GM15510 (cell line): ENCODE measurements at regions not wholly inside any gene's neighbourhood (a gene's known extent, or its start where the extent isn't known, plus 50 kb on each side); places are given as distances from the start of the nearest gene placed in this dataset.

ENCODE experiments used
- POLR2A ChIP-seq: IDR thresholded peaks from 3 replicates; pipeline ENCODE4 v1.6.1; 2011; ENCODE audit warnings: borderline replicate concordance; ENCODE audit not compliant: insufficient read length; ENCODE audit errors: extremely low read depth

GRCh38 chr20:63101781-63102720 lies 95.3 kb upstream of the BHLHE23 start:
- peak; percentile 31 for TF ChIP-seq POLR2A

- TF ChIP-seq POLR2A = no peak
Observed at GRCh38 chr20:63100926-63101699, 94.3 kb upstream of the BHLHE23 start.

- no peak for TF ChIP-seq POLR2A
Observed at GRCh38 chr20:63100174-63100925, 93.6 kb upstream of the BHLHE23 start.

- no peak for TF ChIP-seq POLR2A
Observed at GRCh38 chr20:63099456-63100173, 92.9 kb upstream of the BHLHE23 start.

- TF ChIP-seq POLR2A = no peak
Observed at GRCh38 chr20:63098195-63098810, 91.5 kb upstream of the BHLHE23 start.

- no peak for TF ChIP-seq POLR2A
Observed at GRCh38 chr20:63097336-63097831, 90.6 kb upstream of the BHLHE23 start.

- TF ChIP-seq POLR2A = no peak
Observed at GRCh38 chr20:63096681-63097335, 90.0 kb upstream of the BHLHE23 start.

GRCh38 chr20:63095718-63096654 lies 89.2 kb upstream of the BHLHE23 start:
- TF ChIP-seq POLR2A = no peak

- no peak for TF ChIP-seq POLR2A
Observed at GRCh38 chr20:63094767-63095499, 88.2 kb upstream of the BHLHE23 start.

GRCh38 chr20:63093966-63094766 lies 87.4 kb upstream of the BHLHE23 start:
- no peak for TF ChIP-seq POLR2A
